ENCODE measurements at regions not wholly inside any gene's neighbourhood (a gene's known extent, or its start where the extent isn't known, plus 50 kb on each side); places are given as distances from the start of the nearest gene placed in this dataset.
"Not testable (repeated sequence)": the region's sequence is repeated elsewhere in the genome, so short reads cannot be mapped to it uniquely, and the experiment has no call there.

- peak; percentile 27 for DNase-seq
Observed at GRCh38 chr1:55463814-55464475, 248.8 kb upstream of the USP24 start.

- no peak for DNase-seq
Observed at GRCh38 chr1:55457874-55458273, 242.7 kb upstream of the USP24 start.

- DNase-seq, result no peak
Observed at GRCh38 chr1:55456971-55457370, 241.8 kb upstream of the USP24 start.

- DNase-seq, result no peak
Observed at GRCh38 chr1:55448261-55448660, 233.1 kb upstream of the USP24 start.

- no peak for DNase-seq
Observed at GRCh38 chr1:55447488-55447887, 232.3 kb upstream of the USP24 start.

GRCh38 chr1:55446351-55446750, 231.2 kb upstream of the USP24 start:
- no peak for DNase-seq

GRCh38 chr1:55445416-55445815, 230.3 kb upstream of the USP24 start:
- no peak for DNase-seq

GRCh38 chr1:55444667-55445066, 229.5 kb upstream of the USP24 start:
- no peak for DNase-seq

- peak; percentile 84 for DNase-seq
Observed at GRCh38 chr1:55443175-55443915, 228.2 kb upstream of the USP24 start.

GRCh38 chr1:55441489-55441888, 226.3 kb upstream of the USP24 start:
- no peak for DNase-seq

- no peak for DNase-seq
Observed at GRCh38 chr1:55437692-55438091, 222.5 kb upstream of the USP24 start.

- DNase-seq, result not testable (repeated sequence)
Observed at GRCh38 chr1:55430720-55431119, 215.6 kb upstream of the USP24 start.

- DNase-seq, result not testable (repeated sequence)
Observed at GRCh38 chr1:55430206-55430605, 215.0 kb upstream of the USP24 start.

- DNase-seq, result no peak
Observed at GRCh38 chr1:55428944-55429931, 214.1 kb upstream of the USP24 start.

- no peak for DNase-seq
Observed at GRCh38 chr1:55428231-55428630, 213.1 kb upstream of the USP24 start.

- DNase-seq, result no peak
Observed at GRCh38 chr1:55427606-55428005, 212.4 kb upstream of the USP24 start.

GRCh38 chr1:55426619-55427018, 211.5 kb upstream of the USP24 start:
- no peak for DNase-seq

GRCh38 chr1:55426156-55426555, 211.0 kb upstream of the USP24 start:
- DNase-seq, result no peak

- no peak for DNase-seq
Observed at GRCh38 chr1:55425310-55425930, 210.3 kb upstream of the USP24 start.

- no peak for DNase-seq
Observed at GRCh38 chr1:55423376-55423775, 208.2 kb upstream of the USP24 start.

GRCh38 chr1:55420929-55421716, 206.0 kb upstream of the USP24 start:
- DNase-seq, result no peak

- DNase-seq, result no peak
Observed at GRCh38 chr1:55420026-55420425, 204.9 kb upstream of the USP24 start.
